Parathyroid adenoma (tissue), 2 donors: ENCODE measurements at regions not wholly inside any gene's neighbourhood (a gene's known extent, or its start where the extent isn't known, plus 50 kb on each side); places are given as distances from the start of the nearest gene placed in this dataset.

Experiments used
- H2AFZ ChIP-seq: fragments of 300-600 bp; sonication (generic); one replicate; pipeline ENCODE4 v1.7.0; 2017; ENCODE audit warnings: antibody characterized with exemption, mild to moderate bottlenecking
- H3K27ac ChIP-seq: fragments of 300-600 bp; sonication (generic); one replicate; pipeline ENCODE4 v1.7.0; 2017
- H3K27me3 ChIP-seq: fragments of 300-600 bp; sonication (generic); one replicate; pipeline ENCODE4 v1.7.0; 2017; ENCODE audit warnings: low read length; ENCODE audit not compliant: control insufficient read depth, insufficient read depth
- H3K36me3 ChIP-seq: fragments of 300-600 bp; sonication (generic); one replicate; pipeline ENCODE4 v1.7.0; 2017; ENCODE audit warnings: low read length; ENCODE audit not compliant: control insufficient read depth, insufficient read depth
- H3K4me1 ChIP-seq: fragments of 300-600 bp; sonication (generic); one replicate; pipeline ENCODE4 v1.7.0; 2017; ENCODE audit warnings: control low read depth
- H3K4me2 ChIP-seq: fragments of 300-600 bp; sonication (generic); one replicate; pipeline ENCODE4 v1.7.0; 2017; ENCODE audit warnings: low read length
- H3K4me3 ChIP-seq: fragments of 300-600 bp; sonication (generic); one replicate; pipeline ENCODE4 v1.7.0; 2017; ENCODE audit warnings: low read depth, low read length
- H3K79me2 ChIP-seq: fragments of 300-600 bp; sonication (generic); one replicate; pipeline ENCODE4 v1.7.0; 2017; ENCODE audit warnings: control low read depth
- H3K9ac ChIP-seq: fragments of 300-600 bp; sonication (generic); one replicate; pipeline ENCODE4 v1.7.0; 2017; ENCODE audit warnings: mild to moderate bottlenecking
- H3K9me3 ChIP-seq: fragments of 300-600 bp; sonication (generic); one replicate; pipeline ENCODE4 v1.7.0; 2017; ENCODE audit warnings: low read length; ENCODE audit not compliant: control insufficient read depth
- TF ChIP-seq, protein P1 (sequence below): fragments of 300-600 bp; sonication (generic); IDR thresholded peaks from one replicate; pipeline ENCODE4 v1.7.0; 2017; ENCODE audit warnings: antibody characterized with exemption, mild to moderate bottlenecking
- donor health status: primary hyperparathyroidism.

DNA sequence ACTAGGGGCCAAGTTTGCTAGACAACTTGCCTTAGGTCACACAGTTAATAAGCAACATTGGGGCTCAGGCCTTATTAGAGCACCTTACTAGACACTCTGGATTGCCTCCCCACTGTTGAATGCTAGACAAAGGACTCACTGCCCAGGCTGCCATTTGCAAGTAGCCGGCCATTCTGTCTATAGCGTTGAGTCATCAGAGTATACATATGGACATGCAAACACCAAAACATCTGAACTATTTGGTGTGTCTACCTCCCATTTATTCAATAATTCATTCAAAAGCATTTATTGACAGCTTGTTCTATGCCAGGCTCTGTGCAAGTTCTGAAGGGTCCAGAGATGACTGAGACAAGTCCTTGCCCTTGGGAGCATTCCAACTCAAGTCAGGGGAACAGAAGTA is 181.4 kb upstream of the DPT start:
- Histone ChIP-seq H3K4me3 (no peak overlapping the region), H3K79me2 (no peaks in the 10 kb centered on the region), H3K4me2 (no peak overlapping the region), H2AFZ (no peak overlapping the region), H3K9ac (no peak overlapping the region), H3K36me3 (no peaks in the 10 kb centered on the region), H3K4me1 (no peaks in the 10 kb centered on the region), H3K9me3 (no peaks in the 10 kb centered on the region), H3K27ac (no peak overlapping the region), H3K27me3 (no peaks in the 10 kb centered on the region)
- TF ChIP-seq, protein P1, sequence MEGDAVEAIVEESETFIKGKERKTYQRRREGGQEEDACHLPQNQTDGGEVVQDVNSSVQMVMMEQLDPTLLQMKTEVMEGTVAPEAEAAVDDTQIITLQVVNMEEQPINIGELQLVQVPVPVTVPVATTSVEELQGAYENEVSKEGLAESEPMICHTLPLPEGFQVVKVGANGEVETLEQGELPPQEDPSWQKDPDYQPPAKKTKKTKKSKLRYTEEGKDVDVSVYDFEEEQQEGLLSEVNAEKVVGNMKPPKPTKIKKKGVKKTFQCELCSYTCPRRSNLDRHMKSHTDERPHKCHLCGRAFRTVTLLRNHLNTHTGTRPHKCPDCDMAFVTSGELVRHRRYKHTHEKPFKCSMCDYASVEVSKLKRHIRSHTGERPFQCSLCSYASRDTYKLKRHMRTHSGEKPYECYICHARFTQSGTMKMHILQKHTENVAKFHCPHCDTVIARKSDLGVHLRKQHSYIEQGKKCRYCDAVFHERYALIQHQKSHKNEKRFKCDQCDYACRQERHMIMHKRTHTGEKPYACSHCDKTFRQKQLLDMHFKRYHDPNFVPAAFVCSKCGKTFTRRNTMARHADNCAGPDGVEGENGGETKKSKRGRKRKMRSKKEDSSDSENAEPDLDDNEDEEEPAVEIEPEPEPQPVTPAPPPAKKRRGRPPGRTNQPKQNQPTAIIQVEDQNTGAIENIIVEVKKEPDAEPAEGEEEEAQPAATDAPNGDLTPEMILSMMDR = no peak

DNA sequence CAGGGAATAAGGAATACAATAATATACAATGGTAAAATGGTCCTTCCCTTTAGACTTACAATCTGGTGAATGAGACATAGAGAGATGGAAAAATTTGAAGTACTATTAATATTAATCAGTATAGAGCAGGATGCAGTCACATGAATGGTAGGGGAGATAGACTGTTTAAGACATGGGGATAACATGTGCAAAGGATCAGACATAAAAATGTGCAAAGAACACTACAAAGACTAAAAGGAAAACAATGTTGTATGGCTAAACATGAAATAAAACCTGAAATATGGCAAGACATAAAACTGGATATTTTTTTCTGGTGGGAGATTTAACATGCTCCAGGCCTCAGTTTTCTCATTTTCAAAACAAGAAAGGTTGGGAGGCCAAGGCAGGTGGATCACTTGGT is 182.4 kb upstream of the DPT start:
- Histone ChIP-seq H3K9me3 (no peaks in the 10 kb centered on the region), H3K4me1 (no peaks in the 10 kb centered on the region), H3K79me2 (no peaks in the 10 kb centered on the region), H3K36me3 (no peaks in the 10 kb centered on the region), H3K27me3 (no peaks in the 10 kb centered on the region), H3K27ac (no peak overlapping the region), H3K9ac (no peak overlapping the region), H2AFZ (no peak overlapping the region), H3K4me2 (no peak overlapping the region), H3K4me3 (no peak overlapping the region)
- TF ChIP-seq, protein P1 = no peak

DNA sequence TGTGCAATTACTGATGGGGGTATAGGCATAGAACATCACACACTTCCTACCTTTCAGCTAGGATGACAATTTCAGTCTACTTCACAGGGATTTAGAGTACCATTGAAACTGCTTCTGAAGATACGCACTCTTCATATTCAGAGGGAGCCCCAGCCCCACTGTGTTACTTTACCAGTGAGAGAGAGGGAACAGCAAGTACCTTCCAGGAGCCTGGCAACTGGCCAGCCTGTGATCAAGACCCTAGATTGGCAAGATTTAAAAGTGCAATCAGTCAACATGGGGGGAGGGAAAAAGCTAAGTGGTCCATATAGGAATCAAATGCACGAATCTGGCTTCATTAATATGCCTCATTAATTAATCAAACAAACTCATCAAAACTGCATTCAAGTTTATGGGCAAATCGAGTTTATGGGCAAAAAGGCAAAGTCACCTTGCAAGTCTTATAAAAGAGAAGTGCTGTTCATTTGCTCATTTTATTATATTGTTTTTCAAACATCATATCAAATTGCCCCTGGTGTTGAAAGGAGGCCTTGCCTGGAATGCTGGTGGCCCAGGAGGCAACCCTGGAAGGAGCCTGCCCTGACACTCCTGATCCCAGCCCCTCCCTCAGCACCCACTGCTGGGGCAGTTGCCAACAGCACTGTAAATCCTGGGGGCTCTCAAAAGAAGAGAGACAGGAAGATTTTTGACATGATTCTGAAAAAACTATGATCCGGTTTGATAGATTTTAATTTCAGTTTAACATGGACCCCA is 184.9 kb upstream of the DPT start:
- Histone ChIP-seq H3K4me2 (no peak overlapping the region), H3K9me3 (no peaks in the 10 kb centered on the region), H2AFZ (no peak overlapping the region), H3K27me3 (no peaks in the 10 kb centered on the region), H3K9ac (no peak overlapping the region), H3K4me1 (peaks cover 2% of the 10 kb centered on the region), H3K36me3 (no peaks in the 10 kb centered on the region), H3K27ac (no peak overlapping the region), H3K4me3 (no peak overlapping the region), H3K79me2 (no peaks in the 10 kb centered on the region)
- TF ChIP-seq, protein P1 = no peak

DNA sequence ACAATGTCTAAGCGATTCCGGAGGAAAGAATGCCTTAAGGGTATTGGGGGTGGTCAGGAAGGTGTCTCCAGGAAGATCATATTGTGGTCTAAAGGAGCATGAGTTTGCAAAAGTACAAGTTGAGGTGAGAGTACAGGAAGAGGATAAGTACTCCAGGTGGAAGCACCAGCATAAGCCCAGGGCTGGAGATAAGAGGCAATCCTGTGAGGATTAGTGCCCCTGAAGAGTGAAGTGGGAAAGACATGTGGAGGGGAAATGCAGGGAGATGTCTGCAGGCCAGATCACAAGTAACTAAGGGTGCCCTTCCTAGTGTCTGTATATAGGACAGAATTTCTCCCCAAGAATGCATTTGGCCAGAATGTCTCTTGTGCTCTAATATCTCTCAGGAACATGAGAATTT is 188.3 kb upstream of the DPT start:
- Histone ChIP-seq H3K79me2 (no peaks in the 10 kb centered on the region), H3K27me3 (no peaks in the 10 kb centered on the region), H3K4me3 (no peak overlapping the region), H3K9me3 (no peaks in the 10 kb centered on the region), H3K4me1 (peaks cover 3% of the 10 kb centered on the region), H3K27ac (no peak overlapping the region), H2AFZ (no peak overlapping the region), H3K36me3 (no peaks in the 10 kb centered on the region), H3K9ac (no peak overlapping the region), H3K4me2 (no peak overlapping the region)
- TF ChIP-seq, protein P1 = no peak

DNA sequence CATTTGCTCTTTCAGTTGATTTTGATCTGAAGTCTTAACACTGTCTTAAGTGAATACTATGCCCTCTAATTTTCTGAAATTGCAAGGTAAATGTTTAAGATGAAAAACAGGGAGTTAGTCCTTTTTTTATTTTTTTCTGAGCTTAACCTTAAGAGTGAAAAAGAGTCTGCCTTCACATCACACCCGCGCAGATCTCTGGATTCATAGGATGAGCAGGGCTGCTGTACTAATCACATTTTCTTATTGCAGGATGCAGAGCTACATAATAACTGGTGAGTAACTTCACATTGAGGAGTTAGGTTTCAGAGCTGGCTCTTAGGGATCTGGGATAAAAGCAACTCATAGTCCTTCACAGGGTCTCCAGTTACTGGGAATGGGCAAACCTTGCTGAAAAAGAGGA is 188.7 kb upstream of the ATP1B1 start:
- Histone ChIP-seq H3K4me3 (no peak overlapping the region), H3K4me1 (peaks cover 3% of the 10 kb centered on the region), H3K36me3 (no peaks in the 10 kb centered on the region), H3K4me2 (no peak overlapping the region), H3K9ac (no peak overlapping the region), H3K9me3 (no peaks in the 10 kb centered on the region), H3K27ac (no peak overlapping the region), H2AFZ (no peak overlapping the region), H3K79me2 (no peaks in the 10 kb centered on the region), H3K27me3 (no peaks in the 10 kb centered on the region)
- TF ChIP-seq, protein P1 = no peak
